ENCODE measurements at regions not wholly inside any gene's neighbourhood (a gene's known extent, or its start where the extent isn't known, plus 50 kb on each side); places are given as distances from the start of the nearest gene placed in this dataset.

DNA sequence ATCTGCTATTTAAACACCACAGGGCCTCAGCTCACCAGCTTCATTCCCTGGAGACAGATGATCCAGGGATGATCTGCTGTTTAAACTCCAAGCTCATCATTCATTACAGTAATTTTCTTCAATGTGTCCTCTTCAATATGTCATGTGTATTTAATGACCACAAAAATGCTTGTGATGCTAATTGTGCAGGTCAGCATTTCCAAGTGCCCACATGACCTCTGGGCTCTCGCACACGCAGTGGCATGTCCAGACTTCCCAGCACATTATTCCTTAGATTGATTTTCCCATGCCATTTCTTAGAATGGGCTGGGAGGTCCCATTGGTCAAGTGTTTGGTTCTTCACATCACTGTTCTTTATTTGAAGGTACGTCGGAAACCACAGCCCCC lies 434.4 kb downstream of the HAO1 start:
- H3K9ac ChIP-seq (ENCODE audit: low read length), result no peak overlapping the region
- H3K9me3 ChIP-seq (ENCODE audit: control insufficient read depth, low read length), result no peaks in the 10 kb centered on the region
- no peak overlapping the region for H2AK5ac ChIP-seq (ENCODE audit: low read length, severe bottlenecking)
- no peaks in the 10 kb centered on the region for H3K4me1 ChIP-seq (ENCODE audit: control insufficient read depth, insufficient read depth, low read depth, low read length)
- no peak overlapping the region for H3K23ac ChIP-seq (ENCODE audit: low read length in 2 of 2)
- no peak overlapping the region for H4K8ac ChIP-seq (ENCODE audit: low read length)
- H2BK12ac ChIP-seq (ENCODE audit: low read length in 2 of 2), result no peak overlapping the region
- no peak overlapping the region for H3K14ac ChIP-seq (ENCODE audit: low read length in 2 of 2)
- no peak overlapping the region for H2BK15ac ChIP-seq (ENCODE audit: low read depth, poor library complexity, severe bottlenecking)
- WGBS, result 89% methylated on average over 2 of the region's 4 CpGs
- H3K4ac ChIP-seq (ENCODE audit: low read depth in 1 of 2, low read length in 2 of 2), result no peak overlapping the region
- H3K18ac ChIP-seq (ENCODE audit: low read depth in 1 of 2, low read length in 2 of 2), result no peak overlapping the region
- H2AFZ ChIP-seq (ENCODE audit: low read depth, low read length), result no peak overlapping the region
- no peak overlapping the region for H3K27ac ChIP-seq (ENCODE audit: low read length, poor library complexity, severe bottlenecking)
- no peak overlapping the region for H2BK5ac ChIP-seq (ENCODE audit: low read depth, low read length, poor library complexity, severe bottlenecking)
- no peaks in the 10 kb centered on the region for H3K79me1 ChIP-seq (replicated peaks; ENCODE audit: low read length, poor library complexity, severe bottlenecking)
- H3K36me3 ChIP-seq (ENCODE audit: control insufficient read depth in 1 of 2, insufficient read depth in 2 of 2, low read depth in 1 of 2, low read length in 2 of 2), result no peaks in the 10 kb centered on the region
- H3K4me2 ChIP-seq (ENCODE audit: low read length, poor library complexity, severe bottlenecking), result no peak overlapping the region
- H2BK120ac ChIP-seq (ENCODE audit: low read depth, low read length), result no peak overlapping the region
- peak; percentile 7 for DNase-seq
- H3K4me3 ChIP-seq (ENCODE audit: insufficient read depth in 1 of 2, low read depth in 1 of 2, low read length in 2 of 2), result no peak overlapping the region
- H4K91ac ChIP-seq (ENCODE audit: low read length), result no peak overlapping the region
- H3K27me3 ChIP-seq (ENCODE audit: control insufficient read depth in 1 of 2, insufficient read depth in 1 of 2, low read length in 2 of 2), result no peaks in the 10 kb centered on the region

DNA sequence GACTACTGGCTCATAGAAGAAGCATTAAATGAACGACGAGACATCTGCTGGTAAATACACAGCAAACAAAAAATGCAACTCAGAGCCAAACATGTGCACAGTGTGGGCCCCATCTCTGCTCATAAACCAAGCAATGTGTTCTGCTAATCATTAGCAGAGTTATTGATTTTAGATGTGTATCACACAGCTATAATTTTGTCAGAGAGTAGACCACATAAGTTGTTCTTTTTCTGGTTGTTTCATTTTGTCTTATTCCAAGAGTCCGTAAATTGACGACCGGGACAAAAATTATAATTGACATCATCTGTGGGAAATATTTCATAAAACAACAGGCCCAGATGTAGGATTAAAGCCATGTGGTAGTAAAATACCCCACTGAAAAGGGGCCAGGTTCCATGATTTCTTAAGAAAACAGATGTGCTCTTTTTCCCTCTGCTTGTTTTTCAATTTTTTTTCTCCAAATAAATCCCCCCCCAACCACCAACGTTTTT lies 423.6 kb downstream of the HAO1 start:
- Histone ChIP-seq H3K4me3 (ENCODE audit: insufficient read depth in 1 of 2, low read depth in 1 of 2, low read length in 2 of 2) (peak overlapping the region in 1 of 2 experiments; percentile 63), H2AFZ (ENCODE audit: low read depth, low read length) (no peak overlapping the region), H2BK15ac (ENCODE audit: low read depth, poor library complexity, severe bottlenecking) (no peak overlapping the region), H3K79me1 (replicated peaks; ENCODE audit: low read length, poor library complexity, severe bottlenecking) (no peaks in the 10 kb centered on the region), H3K9me3 (ENCODE audit: control insufficient read depth, low read length) (no peaks in the 10 kb centered on the region), H4K8ac (ENCODE audit: low read length) (no peak overlapping the region), H3K9ac (ENCODE audit: low read length) (peak overlapping the region; percentile 37), H3K18ac (ENCODE audit: low read depth in 1 of 2, low read length in 2 of 2) (no peak overlapping the region), H4K91ac (ENCODE audit: low read length) (no peak overlapping the region), H2BK5ac (ENCODE audit: low read depth, low read length, poor library complexity, severe bottlenecking) (no peak overlapping the region), H2BK12ac (ENCODE audit: low read length in 2 of 2) (no peak overlapping the region), H3K27ac (ENCODE audit: low read length, poor library complexity, severe bottlenecking) (no peak overlapping the region), H2BK120ac (ENCODE audit: low read depth, low read length) (no peak overlapping the region), H3K4ac (ENCODE audit: low read depth in 1 of 2, low read length in 2 of 2) (no peak overlapping the region), H3K23ac (ENCODE audit: low read length in 2 of 2) (no peak overlapping the region), H2AK5ac (ENCODE audit: low read length, severe bottlenecking) (no peak overlapping the region), H3K4me2 (ENCODE audit: low read length, poor library complexity, severe bottlenecking) (no peak overlapping the region), H3K14ac (ENCODE audit: low read length in 2 of 2) (no peak overlapping the region), H3K36me3 (ENCODE audit: control insufficient read depth in 1 of 2, insufficient read depth in 2 of 2, low read depth in 1 of 2, low read length in 2 of 2) (no peaks in the 10 kb centered on the region), H3K27me3 (ENCODE audit: control insufficient read depth in 1 of 2, insufficient read depth in 1 of 2, low read length in 2 of 2) (no peaks in the 10 kb centered on the region), H3K4me1 (ENCODE audit: control insufficient read depth, insufficient read depth, low read depth, low read length) (no peaks in the 10 kb centered on the region)
- WGBS, result 68% methylated on average over 2 of the region's 6 CpGs
- no peak for DNase-seq

DNA sequence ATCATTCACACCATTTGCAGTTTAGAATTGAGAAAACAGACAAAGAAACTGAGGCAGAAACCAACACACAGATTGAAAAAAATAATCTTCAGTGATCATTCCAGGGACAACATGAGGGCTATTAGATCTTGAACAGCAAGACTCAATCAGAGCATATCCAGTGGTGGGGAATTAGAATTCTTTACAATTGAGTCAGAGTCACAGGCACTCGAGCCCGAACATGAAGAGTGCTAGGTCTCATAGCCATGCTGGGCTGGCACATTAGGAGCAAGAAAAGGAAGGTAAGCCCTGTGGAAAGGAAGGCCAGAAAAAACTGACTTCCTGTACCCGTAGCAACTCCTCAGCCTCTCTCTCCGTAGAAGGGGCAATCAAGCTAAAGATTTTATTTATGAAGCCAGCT lies 419.9 kb downstream of the HAO1 start:
- no peak overlapping the region for H4K8ac ChIP-seq (ENCODE audit: low read length)
- H4K91ac ChIP-seq (ENCODE audit: low read length), result no peak overlapping the region
- H3K4me2 ChIP-seq (ENCODE audit: low read length, poor library complexity, severe bottlenecking), result no peak overlapping the region
- H3K9ac ChIP-seq (ENCODE audit: low read length), result no peak overlapping the region
- H3K36me3 ChIP-seq (ENCODE audit: control insufficient read depth in 1 of 2, insufficient read depth in 2 of 2, low read depth in 1 of 2, low read length in 2 of 2), result no peaks in the 10 kb centered on the region
- H3K9me3 ChIP-seq (ENCODE audit: control insufficient read depth, low read length), result no peaks in the 10 kb centered on the region
- H3K18ac ChIP-seq (ENCODE audit: low read depth in 1 of 2, low read length in 2 of 2), result no peak overlapping the region
- no peak overlapping the region for H3K4me3 ChIP-seq (ENCODE audit: insufficient read depth in 1 of 2, low read depth in 1 of 2, low read length in 2 of 2)
- no peak overlapping the region for H3K14ac ChIP-seq (ENCODE audit: low read length in 2 of 2)
- H3K4ac ChIP-seq (ENCODE audit: low read depth in 1 of 2, low read length in 2 of 2), result no peak overlapping the region
- H2AK5ac ChIP-seq (ENCODE audit: low read length, severe bottlenecking), result no peak overlapping the region
- no peak overlapping the region for H2AFZ ChIP-seq (ENCODE audit: low read depth, low read length)
- H3K23ac ChIP-seq (ENCODE audit: low read length in 2 of 2), result no peak overlapping the region
- DNase-seq, result no peak
- H3K27ac ChIP-seq (ENCODE audit: low read length, poor library complexity, severe bottlenecking), result no peak overlapping the region
- H2BK120ac ChIP-seq (ENCODE audit: low read depth, low read length), result no peak overlapping the region
- no peaks in the 10 kb centered on the region for H3K4me1 ChIP-seq (ENCODE audit: control insufficient read depth, insufficient read depth, low read depth, low read length)
- 64% methylated on average over 3 of the region's 4 CpGs for WGBS
- H2BK15ac ChIP-seq (ENCODE audit: low read depth, poor library complexity, severe bottlenecking), result no peak overlapping the region
- H2BK12ac ChIP-seq (ENCODE audit: low read length in 2 of 2), result no peak overlapping the region
- H3K79me1 ChIP-seq (replicated peaks; ENCODE audit: low read length, poor library complexity, severe bottlenecking), result no peaks in the 10 kb centered on the region
- no peak overlapping the region for H2BK5ac ChIP-seq (ENCODE audit: low read depth, low read length, poor library complexity, severe bottlenecking)
- H3K27me3 ChIP-seq (ENCODE audit: control insufficient read depth in 1 of 2, insufficient read depth in 1 of 2, low read length in 2 of 2), result no peaks in the 10 kb centered on the region

DNA sequence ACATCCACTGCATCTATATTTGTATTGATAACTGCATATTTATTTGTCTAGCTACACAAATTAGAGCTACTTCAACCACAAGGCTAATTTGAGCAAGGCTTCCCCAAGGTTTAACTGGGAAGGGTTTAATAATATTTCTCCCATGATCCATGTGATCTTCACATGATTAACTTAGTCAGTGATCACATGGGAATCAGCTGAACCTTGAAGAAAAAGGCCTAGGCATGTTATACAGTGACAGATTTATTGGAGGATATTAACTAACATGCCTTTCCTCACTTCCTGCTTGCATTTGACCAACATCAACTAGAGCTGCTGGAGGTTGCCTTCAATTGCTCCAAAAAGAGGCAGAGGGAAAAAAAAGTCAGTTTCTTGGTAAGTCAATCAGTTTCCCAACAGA lies 417.0 kb downstream of the HAO1 start:
- DNase-seq, result peak; percentile 10
- H2BK5ac ChIP-seq (ENCODE audit: low read depth, low read length, poor library complexity, severe bottlenecking), result no peak overlapping the region
- no peak overlapping the region for H3K4me2 ChIP-seq (ENCODE audit: low read length, poor library complexity, severe bottlenecking)
- no peak overlapping the region for H4K91ac ChIP-seq (ENCODE audit: low read length)
- no peak overlapping the region for H2BK15ac ChIP-seq (ENCODE audit: low read depth, poor library complexity, severe bottlenecking)
- no peak overlapping the region for H2AK5ac ChIP-seq (ENCODE audit: low read length, severe bottlenecking)
- H3K27ac ChIP-seq (ENCODE audit: low read length, poor library complexity, severe bottlenecking), result no peak overlapping the region
- no peaks in the 10 kb centered on the region for H3K27me3 ChIP-seq (ENCODE audit: control insufficient read depth in 1 of 2, insufficient read depth in 1 of 2, low read length in 2 of 2)
- H2BK12ac ChIP-seq (ENCODE audit: low read length in 2 of 2), result no peak overlapping the region
- no peaks in the 10 kb centered on the region for H3K79me1 ChIP-seq (replicated peaks; ENCODE audit: low read length, poor library complexity, severe bottlenecking)
- H3K14ac ChIP-seq (ENCODE audit: low read length in 2 of 2), result no peak overlapping the region
- H2AFZ ChIP-seq (ENCODE audit: low read depth, low read length), result no peak overlapping the region
- no peak overlapping the region for H3K4ac ChIP-seq (ENCODE audit: low read depth in 1 of 2, low read length in 2 of 2)
- no peak overlapping the region for H4K8ac ChIP-seq (ENCODE audit: low read length)
- no peak overlapping the region for H3K4me3 ChIP-seq (ENCODE audit: insufficient read depth in 1 of 2, low read depth in 1 of 2, low read length in 2 of 2)
- no peak overlapping the region for H3K23ac ChIP-seq (ENCODE audit: low read length in 2 of 2)
- H2BK120ac ChIP-seq (ENCODE audit: low read depth, low read length), result no peak overlapping the region
- no peaks in the 10 kb centered on the region for H3K36me3 ChIP-seq (ENCODE audit: control insufficient read depth in 1 of 2, insufficient read depth in 2 of 2, low read depth in 1 of 2, low read length in 2 of 2)
- H3K4me1 ChIP-seq (ENCODE audit: control insufficient read depth, insufficient read depth, low read depth, low read length), result no peaks in the 10 kb centered on the region
- no peak overlapping the region for H3K18ac ChIP-seq (ENCODE audit: low read depth in 1 of 2, low read length in 2 of 2)
- peaks cover 7% of the 10 kb centered on the region for H3K9me3 ChIP-seq (ENCODE audit: control insufficient read depth, low read length)
- no peak overlapping the region for H3K9ac ChIP-seq (ENCODE audit: low read length)
